DND-41 (cell line): ENCODE measurements at regions not wholly inside any gene's neighbourhood (a gene's known extent, or its start where the extent isn't known, plus 50 kb on each side); places are given as distances from the start of the nearest gene placed in this dataset.

ENCODE experiments used
- ATAC-seq: fragments of 200-7000 bp; cut with Tn5 transposase; 3 replicates; pipeline ENCODE4 v1.9.1; 2021; ENCODE audit warnings: low read depth; ENCODE audit not compliant: insufficient read depth
- DNase-seq: peaks from one replicate; pipeline ENCODE4 v3.0.0-alpha.2; 2020
- H2AFZ ChIP-seq: 2 replicates; pipeline ENCODE4 v1.6.0; 2012; ENCODE audit warnings: low read depth, low read length
- H3K27ac ChIP-seq: 2 replicates; pipeline ENCODE4 v1.5.1; 2012; ENCODE audit warnings: low read length, inconsistent platforms
- H3K27me3 ChIP-seq: fragments of 200-600 bp; sonication (generic); 2 replicates; pipeline ENCODE4 v1.6.0; 2012; ENCODE audit warnings: low read length, mild to moderate bottlenecking, inconsistent platforms; ENCODE audit not compliant: insufficient read depth, poor library complexity
- H3K36me3 ChIP-seq: 2 replicates; pipeline ENCODE4 v1.5.1; 2012; ENCODE audit warnings: low read length, inconsistent platforms; ENCODE audit not compliant: insufficient read depth
- H3K4me1 ChIP-seq: 2 replicates; pipeline ENCODE4 v1.5.1; 2012; ENCODE audit warnings: mild to moderate bottlenecking, low read length; ENCODE audit not compliant: insufficient read depth
- H3K4me2 ChIP-seq: 2 replicates; pipeline ENCODE4 v1.6.0; 2012; ENCODE audit warnings: mild to moderate bottlenecking, moderate library complexity, low read length, inconsistent platforms; ENCODE audit not compliant: insufficient read depth
- H3K4me3 ChIP-seq, 2 experiments: fragments of 200-600 bp in 1 of 2; shearing (Covaris generic) in 1 of 2; 2 replicates each; pipeline ENCODE4 v1.5.1; 2012 to 2016; ENCODE audit warnings: inconsistent platforms in 2 of 2, low read length in 2 of 2, mild to moderate bottlenecking in 2 of 2, low read depth in 1 of 2, moderate library complexity in 1 of 2
- H3K79me2 ChIP-seq: 2 replicates; pipeline ENCODE4 v1.6.0; 2012; ENCODE audit warnings: low read length, inconsistent platforms; ENCODE audit not compliant: insufficient read depth
- H3K9ac ChIP-seq: 2 replicates; pipeline ENCODE4 v1.6.0; 2012; ENCODE audit warnings: low read depth, mild to moderate bottlenecking, inconsistent platforms, low read length, moderate library complexity
- H3K9me3 ChIP-seq: 2 replicates; pipeline ENCODE4 v1.5.1; 2012; ENCODE audit warnings: low read length, moderate library complexity, mild to moderate bottlenecking, inconsistent platforms; ENCODE audit not compliant: insufficient read depth, severe bottlenecking
- H4K20me1 ChIP-seq: 2 replicates; pipeline ENCODE4 v1.6.0; 2012; ENCODE audit warnings: low read length; ENCODE audit not compliant: insufficient read depth
- CTCF ChIP-seq: IDR thresholded peaks from 2 replicates; pipeline ENCODE4 v1.5.1; 2012; ENCODE audit warnings: borderline replicate concordance, low read length, moderate library complexity, mild to moderate bottlenecking; ENCODE audit not compliant: poor library complexity, severe bottlenecking; ENCODE audit errors: extremely low read depth
- EZH2 ChIP-seq: IDR thresholded peaks from 3 replicates; pipeline ENCODE4 v1.6.1; 2012; ENCODE audit warnings: borderline replicate concordance, low read depth, mild to moderate bottlenecking, moderate library complexity, low read length, inconsistent platforms; ENCODE audit not compliant: severe bottlenecking

GRCh38 chr15:75145027-75145841, 56.4 kb upstream of the C15orf39 start:
- TF ChIP-seq CTCF = no peak
- no peak for TF ChIP-seq EZH2
- Histone ChIP-seq H3K27me3 (no peaks in the 10 kb centered on the region), H3K4me1 (no peaks in the 10 kb centered on the region), H3K36me3 (no peaks in the 10 kb centered on the region), H3K4me2 (no peak overlapping the region), H3K27ac (no peak overlapping the region), H2AFZ (no peak overlapping the region), H3K4me3 (no peak overlapping the region), H3K9ac (no peak overlapping the region), H3K9me3 (peaks cover 39% of the 10 kb centered on the region), H3K79me2 (no peaks in the 10 kb centered on the region), H4K20me1 (no peaks in the 10 kb centered on the region)
- no peak for ATAC-seq
- DNase-seq = peak; percentile 18

DNA sequence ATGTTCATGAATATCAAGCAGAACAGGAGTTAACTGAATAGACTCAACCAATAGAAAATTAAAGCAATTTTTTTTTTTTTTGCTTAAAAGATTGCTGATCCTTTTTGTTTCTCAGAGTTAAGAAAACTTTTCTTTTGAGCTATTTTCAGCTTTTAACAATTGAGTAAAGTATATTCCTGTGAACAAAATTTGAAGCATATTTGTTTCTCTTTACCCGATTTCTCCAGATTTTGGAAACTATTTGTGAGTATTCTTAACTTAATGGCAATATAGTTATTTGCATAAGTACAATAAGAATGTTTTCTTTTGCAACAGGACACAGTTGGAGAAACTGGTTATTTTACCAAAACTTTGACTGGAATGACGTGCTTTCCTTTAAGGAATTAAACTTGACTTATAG, 53.4 kb upstream of the C15orf39 start:
- Histone ChIP-seq H3K79me2 (no peaks in the 10 kb centered on the region), H3K36me3 (no peaks in the 10 kb centered on the region), H3K4me3 (no peak overlapping the region), H3K4me1 (peaks cover 9% of the 10 kb centered on the region), H3K27me3 (no peaks in the 10 kb centered on the region), H3K9me3 (peaks cover 26% of the 10 kb centered on the region), H2AFZ (no peak overlapping the region), H4K20me1 (no peaks in the 10 kb centered on the region), H3K9ac (no peak overlapping the region), H3K27ac (no peak overlapping the region), H3K4me2 (no peak overlapping the region)
- TF ChIP-seq CTCF (no peak), EZH2 (no peak)
- no peak for ATAC-seq
- DNase-seq = no peak

DNA sequence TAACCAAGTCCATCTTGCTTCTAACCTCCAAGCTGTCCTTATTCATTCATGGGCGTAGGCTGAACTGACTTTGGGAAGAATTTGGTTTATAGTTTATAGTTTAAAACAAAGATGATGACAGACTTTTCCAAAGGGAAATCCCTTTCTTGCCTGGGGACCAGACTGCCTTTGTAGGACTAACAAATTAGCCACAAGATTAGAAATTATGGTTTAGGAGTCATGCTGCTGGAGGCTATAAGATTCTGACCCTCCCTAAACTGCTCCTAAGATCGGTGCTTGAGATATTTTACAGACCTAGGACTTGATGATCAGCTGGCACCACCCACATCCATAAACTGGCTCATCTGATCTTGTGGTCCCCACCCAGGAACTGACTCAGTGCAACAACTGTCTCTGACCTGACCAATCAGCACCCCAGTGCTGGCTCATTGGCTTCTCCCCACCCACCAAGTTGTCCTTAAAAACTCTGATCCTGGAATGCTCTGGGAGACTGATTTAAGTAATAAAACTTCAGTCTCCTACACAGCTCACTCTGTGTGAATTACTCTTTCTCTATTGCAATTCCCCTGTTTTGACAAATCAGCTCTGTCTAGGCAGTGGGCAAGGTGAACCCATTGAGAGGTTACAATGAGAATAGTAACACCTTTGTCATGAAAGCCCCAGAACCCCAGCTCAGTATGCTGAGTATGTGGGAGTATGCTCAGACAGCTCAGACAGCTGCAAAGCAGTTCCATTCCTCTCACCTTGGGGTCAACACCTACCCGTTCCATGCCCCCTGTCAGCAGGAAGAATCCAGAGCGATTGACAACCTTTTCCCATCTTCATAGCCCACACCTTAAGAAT, 51.6 kb upstream of the C15orf39 start:
- H2AFZ ChIP-seq = no peak overlapping the region
- no peak overlapping the region for H3K4me2 ChIP-seq

More for the DNA sequence above, 51.6 kb upstream of the C15orf39 start:
- TF ChIP-seq CTCF = no peak
- TF ChIP-seq EZH2 = no peak
- H3K36me3 ChIP-seq = no peaks in the 10 kb centered on the region
- H3K27me3 ChIP-seq = no peaks in the 10 kb centered on the region
- H3K79me2 ChIP-seq = no peaks in the 10 kb centered on the region
- H3K9ac ChIP-seq = no peak overlapping the region
- DNase-seq = no peak
- ATAC-seq = no peak
- peaks cover 9% of the 10 kb centered on the region for H3K9me3 ChIP-seq
- no peaks in the 10 kb centered on the region for H4K20me1 ChIP-seq
- H3K4me1 ChIP-seq = peaks cover 18% of the 10 kb centered on the region
- H3K4me3 ChIP-seq = no peak overlapping the region
- H3K27ac ChIP-seq = no peak overlapping the region
